ENCODE measurements at regions not wholly inside any gene's neighbourhood (a gene's known extent, or its start where the extent isn't known, plus 50 kb on each side); places are given as distances from the start of the nearest gene placed in this dataset.

GRCh38 chr15:93619597-93619996 is 530.6 kb upstream of the RGMA start:
- Histone ChIP-seq H2AFZ (no peak overlapping the region), H3K4me1 (ENCODE audit: insufficient read depth) (no peaks in the 10 kb centered on the region), H3K27ac (no peak overlapping the region), H3K36me3 (replicated peaks; ENCODE audit: insufficient read depth, low read depth) (no peaks in the 10 kb centered on the region), H3K4me3 (no peak overlapping the region), H3K79me2 (no peaks in the 10 kb centered on the region), H3K27me3 (no peaks in the 10 kb centered on the region), H3K9me3 (ENCODE audit: low read depth) (no peaks in the 10 kb centered on the region), H4K20me1 (ENCODE audit: insufficient read depth, poor library complexity, severe bottlenecking) (no peaks in the 10 kb centered on the region), H3K4me2 (no peak overlapping the region), H3K9me2 (replicated peaks; ENCODE audit: insufficient read depth) (no peaks in the 10 kb centered on the region)
- 65% methylated on average over 5 of the region's 5 CpGs for WGBS (ENCODE audit: low lambda C conversion rate, missing lambda C conversion rate)
- no peak for DNase-seq (ENCODE audit: low spot score)
- no peak for TF ChIP-seq EZH2phosphoT487 (IDR thresholded peaks at IDR 0.05; ENCODE audit: low read depth, severe bottlenecking, unreplicated experiment)
- no peak for TF ChIP-seq CTCF (IDR thresholded peaks at IDR 0.05; ENCODE audit: poor library complexity)
- TF ChIP-seq EZH2 (IDR thresholded peaks at IDR 0.05; ENCODE audit: borderline replicate concordance), result no peak

- no peak for TF ChIP-seq EZH2 (IDR thresholded peaks at IDR 0.05; ENCODE audit: borderline replicate concordance)
- peak; percentile 17 for TF ChIP-seq CTCF (IDR thresholded peaks at IDR 0.05; ENCODE audit: poor library complexity)
- H3K4me1 ChIP-seq (ENCODE audit: insufficient read depth), result no peaks in the 10 kb centered on the region
- DNase-seq (ENCODE audit: low spot score), result no peak
- no peaks in the 10 kb centered on the region for H4K20me1 ChIP-seq (ENCODE audit: insufficient read depth, poor library complexity, severe bottlenecking)
- no peak overlapping the region for H3K4me3 ChIP-seq
- no peaks in the 10 kb centered on the region for H3K36me3 ChIP-seq (replicated peaks; ENCODE audit: insufficient read depth, low read depth)
- no peak overlapping the region for H2AFZ ChIP-seq
- no peak overlapping the region for H3K4me2 ChIP-seq
- no peaks in the 10 kb centered on the region for H3K27me3 ChIP-seq
- H3K79me2 ChIP-seq, result no peaks in the 10 kb centered on the region
- H3K9me2 ChIP-seq (replicated peaks; ENCODE audit: insufficient read depth), result no peaks in the 10 kb centered on the region
- H3K27ac ChIP-seq, result no peak overlapping the region
- no peaks in the 10 kb centered on the region for H3K9me3 ChIP-seq (ENCODE audit: low read depth)
Observed at GRCh38 chr15:93617443-93617842, 528.4 kb upstream of the RGMA start.

GRCh38 chr15:93614386-93615104 is 525.5 kb upstream of the RGMA start:
- Histone ChIP-seq H3K36me3 (replicated peaks; ENCODE audit: insufficient read depth, low read depth) (no peaks in the 10 kb centered on the region), H3K27ac (no peak overlapping the region), H2AFZ (no peak overlapping the region), H3K4me3 (no peak overlapping the region), H3K9me3 (ENCODE audit: low read depth) (no peaks in the 10 kb centered on the region), H3K4me1 (ENCODE audit: insufficient read depth) (no peaks in the 10 kb centered on the region), H4K20me1 (ENCODE audit: insufficient read depth, poor library complexity, severe bottlenecking) (no peaks in the 10 kb centered on the region), H3K27me3 (no peaks in the 10 kb centered on the region), H3K9me2 (replicated peaks; ENCODE audit: insufficient read depth) (no peaks in the 10 kb centered on the region), H3K4me2 (no peak overlapping the region), H3K79me2 (no peaks in the 10 kb centered on the region)
- WGBS (ENCODE audit: low lambda C conversion rate, missing lambda C conversion rate), result 91% methylated on average over 11 of the region's 11 CpGs
- TF ChIP-seq CTCF (IDR thresholded peaks at IDR 0.05; ENCODE audit: poor library complexity), result no peak
- TF ChIP-seq EZH2 (IDR thresholded peaks at IDR 0.05; ENCODE audit: borderline replicate concordance), result no peak
- TF ChIP-seq EZH2phosphoT487 (IDR thresholded peaks at IDR 0.05; ENCODE audit: low read depth, severe bottlenecking, unreplicated experiment), result no peak
- DNase-seq (ENCODE audit: low spot score), result no peak

- no peak overlapping the region for H3K27ac ChIP-seq
Observed at GRCh38 chr15:93613386-93613785, 524.4 kb upstream of the RGMA start.

More at GRCh38 chr15:93613386-93613785, 524.4 kb upstream of the RGMA start:
- TF ChIP-seq EZH2phosphoT487 (IDR thresholded peaks at IDR 0.05; ENCODE audit: low read depth, severe bottlenecking, unreplicated experiment), result no peak
- no peak for TF ChIP-seq EZH2 (IDR thresholded peaks at IDR 0.05; ENCODE audit: borderline replicate concordance)
- no peak for TF ChIP-seq CTCF (IDR thresholded peaks at IDR 0.05; ENCODE audit: poor library complexity)
- Histone ChIP-seq H2AFZ (no peak overlapping the region), H3K79me2 (no peaks in the 10 kb centered on the region), H3K9me2 (replicated peaks; ENCODE audit: insufficient read depth) (no peaks in the 10 kb centered on the region), H3K9me3 (ENCODE audit: low read depth) (no peaks in the 10 kb centered on the region), H3K36me3 (replicated peaks; ENCODE audit: insufficient read depth, low read depth) (no peaks in the 10 kb centered on the region), H3K27me3 (no peaks in the 10 kb centered on the region), H4K20me1 (ENCODE audit: insufficient read depth, poor library complexity, severe bottlenecking) (no peaks in the 10 kb centered on the region), H3K4me3 (no peak overlapping the region), H3K4me1 (ENCODE audit: insufficient read depth) (no peaks in the 10 kb centered on the region), H3K4me2 (no peak overlapping the region)
- no peak for DNase-seq (ENCODE audit: low spot score)
- 80% methylated on average over 3 of the region's 3 CpGs for WGBS (ENCODE audit: low lambda C conversion rate, missing lambda C conversion rate)

Measured in hepatocyte (in vitro differentiated cells).